Fibroblast of lung (primary cell): ENCODE measurements at regions not wholly inside any gene's neighbourhood (a gene's known extent, or its start where the extent isn't known, plus 50 kb on each side); places are given as distances from the start of the nearest gene placed in this dataset.

Experiments
- CTCF ChIP-seq, 2 donors: IDR thresholded peaks in 1 of 2; conservative IDR thresholded peaks in 1 of 2; 1 replicate in 1 of 2; 2 replicates in 1 of 2; pipeline ENCODE4 v1.5.1; 2011 to 2012; ENCODE audit warnings: low read length in 2 of 2, control low read depth in 1 of 2, inconsistent platforms in 1 of 2, low read depth in 1 of 2, mild to moderate bottlenecking in 1 of 2
- EZH2 ChIP-seq: IDR thresholded peaks from 2 replicates; pipeline ENCODE4 v1.5.1; 2012; ENCODE audit warnings: low read length, control low read depth, mild to moderate bottlenecking; ENCODE audit errors: missing control alignments

DNA sequence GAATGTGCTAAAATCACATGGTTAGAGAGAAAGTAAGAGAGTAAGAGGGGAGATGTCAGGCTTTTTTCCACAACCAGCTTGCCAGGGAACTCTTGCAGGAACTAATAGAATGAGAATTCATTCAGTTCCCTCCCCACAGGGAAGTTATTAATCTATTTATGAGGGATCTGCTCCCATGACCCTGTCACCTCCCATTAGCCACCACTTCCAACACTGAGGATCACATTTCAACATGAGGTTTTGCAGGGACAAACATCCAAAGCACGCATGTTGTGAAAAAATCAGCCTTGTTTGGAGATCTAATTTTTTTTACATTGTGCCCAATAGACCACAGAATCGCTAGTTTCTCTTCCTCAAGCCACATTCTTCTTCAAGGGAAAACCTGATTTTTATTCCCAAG is 904.0 kb downstream of the TBL1XR1 start:
- TF ChIP-seq CTCF (conservative IDR thresholded peaks at IDR 0.05 in 1 of 2, IDR thresholded peaks at IDR 0.05 in 1 of 2; ENCODE audit: low read depth in 1 of 2, low read length in 2 of 2) (no peak), EZH2 (no peak)
